GM23338 (cell line): ENCODE measurements at regions not wholly inside any gene's neighbourhood (a gene's known extent, or its start where the extent isn't known, plus 50 kb on each side); places are given as distances from the start of the nearest gene placed in this dataset.

ENCODE experiments used
- ATAC-seq: fragments of 200-7000 bp; cut with Tn5 transposase; 3 replicates; pipeline ENCODE4 v1.9.1; 2020
- DNase-seq: peaks from one replicate; pipeline ENCODE4 v3.0.0-alpha.2; 2015; ENCODE audit warnings: low spot score
- H2AFZ ChIP-seq: fragments of 200-600 bp; sonication (generic); 2 replicates; pipeline ENCODE4 v1.8.0; 2016; ENCODE audit warnings: antibody characterized with exemption, mild to moderate bottlenecking, moderate library complexity
- H3F3A ChIP-seq: fragments of 200-600 bp; sonication (generic); replicated peaks from 2 replicates; pipeline ENCODE4 v1.8.0; 2017; ENCODE audit warnings: antibody characterized with exemption, mixed run types, low read depth
- H3K27ac ChIP-seq: fragments of 200-600 bp; sonication (generic); 2 replicates; pipeline ENCODE4 v1.6.1; 2016; ENCODE audit warnings: low read depth
- H3K27me3 ChIP-seq: fragments of 200-600 bp; sonication (generic); 2 replicates; pipeline ENCODE4 v1.8.0; 2016; ENCODE audit warnings: mild to moderate bottlenecking, mixed run types, moderate library complexity; ENCODE audit not compliant: insufficient read depth
- H3K36me3 ChIP-seq: fragments of 200-600 bp; sonication (generic); 2 replicates; pipeline ENCODE4 v1.8.0; 2016; ENCODE audit warnings: mild to moderate bottlenecking; ENCODE audit not compliant: insufficient read depth
- H3K4me1 ChIP-seq: fragments of 200-600 bp; sonication (generic); 2 replicates; pipeline ENCODE4 v1.8.0; 2016; ENCODE audit warnings: mild to moderate bottlenecking, moderate library complexity; ENCODE audit not compliant: insufficient read depth
- H3K4me2 ChIP-seq: fragments of 200-600 bp; sonication (generic); 2 replicates; pipeline ENCODE4 v1.7.1; 2017; ENCODE audit warnings: mixed run types
- H3K4me3 ChIP-seq: fragments of 200-600 bp; sonication (generic); 2 replicates; pipeline ENCODE4 v1.6.1; 2016; ENCODE audit warnings: mixed run types
- H3K79me2 ChIP-seq: fragments of 200-600 bp; sonication (generic); replicated peaks from 2 replicates; pipeline ENCODE4 v1.8.0; 2017; ENCODE audit warnings: mild to moderate bottlenecking; ENCODE audit not compliant: insufficient read depth
- H3K9me2 ChIP-seq: fragments of 200-600 bp; sonication (generic); 2 replicates; pipeline ENCODE4 v1.8.0; 2017; ENCODE audit not compliant: insufficient read depth
- H4K20me1 ChIP-seq: fragments of 200-600 bp; sonication (generic); replicated peaks from 2 replicates; pipeline ENCODE4 v1.8.0; 2017; ENCODE audit warnings: mild to moderate bottlenecking; ENCODE audit not compliant: insufficient read depth
- H3K27ac Mint-ChIP-seq: 2 replicates; pipeline ENCODE4 v1.8.0; 2020; ENCODE audit warnings: inconsistent platforms, mild to moderate bottlenecking, moderate library complexity, mixed read lengths
- H3K27me3 Mint-ChIP-seq: 3 replicates; pipeline ENCODE4 v1.8.0; 2022; ENCODE audit warnings: low read depth, mild to moderate bottlenecking, moderate library complexity, mixed read lengths, inconsistent platforms; ENCODE audit not compliant: insufficient read depth, poor library complexity
- H3K36me3 Mint-ChIP-seq: 3 replicates; pipeline ENCODE4 v1.8.0; 2021; ENCODE audit warnings: low read depth, mild to moderate bottlenecking, inconsistent platforms, moderate library complexity, mixed read lengths
- H3K4me1 Mint-ChIP-seq: 3 replicates; pipeline ENCODE4 v1.8.0; 2020; ENCODE audit warnings: mild to moderate bottlenecking, inconsistent platforms, mixed read lengths
- H3K4me3 Mint-ChIP-seq: 3 replicates; pipeline ENCODE4 v1.8.0; 2021; ENCODE audit warnings: moderate library complexity, mild to moderate bottlenecking, inconsistent platforms, mixed read lengths
- H3K9me3 Mint-ChIP-seq: 3 replicates; pipeline ENCODE4 v1.8.0; 2020; ENCODE audit warnings: moderate library complexity, mild to moderate bottlenecking, inconsistent platforms, mixed read lengths
- CREB1 ChIP-seq: fragments of 250-450 bp; sonication (Bioruptor Pico); IDR thresholded peaks from 2 replicates; pipeline ENCODE4 v1.5.0; 2020; ENCODE audit warnings: low read depth, mild to moderate bottlenecking, moderate library complexity
- ETS1 ChIP-seq: IDR thresholded peaks from 2 replicates; pipeline ENCODE4 v1.6.1; 2016; ENCODE audit warnings: antibody characterized with exemption
- EZH2 ChIP-seq: fragments of 200-600 bp; sonication (generic); IDR thresholded peaks from one replicate; pipeline ENCODE4 v1.8.0; 2017; ENCODE audit warnings: antibody characterized with exemption, mild to moderate bottlenecking, low read depth; ENCODE audit not compliant: unreplicated experiment
- EZH2phosphoT487 ChIP-seq: fragments of 200-600 bp; sonication (generic); IDR thresholded peaks from one replicate; pipeline ENCODE4 v1.8.1; 2018; ENCODE audit warnings: antibody characterized with exemption; ENCODE audit not compliant: unreplicated experiment
- JUNB ChIP-seq: IDR thresholded peaks from one replicate; pipeline ENCODE4 v1.6.1; 2016; ENCODE audit warnings: antibody characterized with exemption; ENCODE audit not compliant: unreplicated experiment
- NANOG ChIP-seq: IDR thresholded peaks from 2 replicates; pipeline ENCODE4 v1.6.1; 2016; ENCODE audit warnings: antibody characterized with exemption, borderline replicate concordance
- STAT1 ChIP-seq: IDR thresholded peaks from one replicate; pipeline ENCODE4 v1.6.1; 2016; ENCODE audit warnings: antibody characterized with exemption; ENCODE audit not compliant: unreplicated experiment
- ZNF331 ChIP-seq: fragments of 250-450 bp; sonication (Bioruptor Pico); IDR thresholded peaks from 2 replicates; pipeline ENCODE4 v1.5.0; 2020; ENCODE audit warnings: low read depth, mild to moderate bottlenecking, moderate library complexity

- Histone ChIP-seq H3F3A (no peaks in the 10 kb centered on the region), H3K4me2 (no peak overlapping the region), H2AFZ (peak overlapping the region; percentile 52; the same call in 1 of the 2 replicates), H3K4me3 (no peak overlapping the region), H3K27ac (no peak overlapping the region), H3K79me2 (no peaks in the 10 kb centered on the region), H3K36me3 (no peaks in the 10 kb centered on the region), H3K4me1 (no peaks in the 10 kb centered on the region), H3K9me2 (0 out of 2 replicates have a peak, but pooled peaks cover 6% of the 10 kb centered on the region), H4K20me1 (no peaks in the 10 kb centered on the region), H3K27me3 (no peaks in the 10 kb centered on the region)
- no peak for ATAC-seq
- no peak for DNase-seq
- Mint-ChIP-seq H3K27me3 (no peaks in the 10 kb centered on the region), H3K27ac (no peak overlapping the region), H3K9me3 (no peaks in the 10 kb centered on the region), H3K4me3 (no peak overlapping the region), H3K36me3 (no peaks in the 10 kb centered on the region), H3K4me1 (peaks cover 5% of the 10 kb centered on the region)
- no peak for TF ChIP-seq EZH2phosphoT487
- TF ChIP-seq ETS1 = no peak
- TF ChIP-seq STAT1 = no peak
Measured at GRCh38 chr1:219791766-219792165, 136.6 kb downstream of the SLC30A10 start.

- H3K27me3 ChIP-seq = no peaks in the 10 kb centered on the region
- H3K27ac ChIP-seq = no peak overlapping the region
- no peak overlapping the region; the same call in 1 of the 2 replicates for H3K4me2 ChIP-seq
- no peak overlapping the region for H3K4me3 ChIP-seq
- H3K9me2 ChIP-seq = 0 out of 2 replicates have a peak, but pooled peaks cover 6% of the 10 kb centered on the region
- Mint-ChIP-seq H3K27me3 (no peaks in the 10 kb centered on the region), H3K4me1 (peaks cover 5% of the 10 kb centered on the region), H3K9me3 (no peaks in the 10 kb centered on the region), H3K36me3 (no peaks in the 10 kb centered on the region), H3K27ac (no peak overlapping the region), H3K4me3 (no peak overlapping the region)
- TF ChIP-seq JUNB (no peak), ETS1 (no peak), EZH2phosphoT487 (no peak), ZNF331 (CRISPR knock-in tag) (no peak), CREB1 (no peak), EZH2 (no peak), NANOG (no peak), STAT1 (no peak)
- no peak for ATAC-seq
- H3K4me1 ChIP-seq = no peaks in the 10 kb centered on the region
- no peaks in the 10 kb centered on the region for H3F3A ChIP-seq
- peak overlapping the region; percentile 52; the same call in 1 of the 2 replicates for H2AFZ ChIP-seq
- DNase-seq = no peak
- H4K20me1 ChIP-seq = no peaks in the 10 kb centered on the region
- H3K36me3 ChIP-seq = no peaks in the 10 kb centered on the region
- no peaks in the 10 kb centered on the region for H3K79me2 ChIP-seq
Measured at GRCh38 chr1:219790834-219791615, 137.3 kb downstream of the SLC30A10 start.
